Fibroblast of mammary gland (primary cell): ENCODE measurements at regions not wholly inside any gene's neighbourhood (a gene's known extent, or its start where the extent isn't known, plus 50 kb on each side); places are given as distances from the start of the nearest gene placed in this dataset.

Experiments
- DNase-seq: peaks from one replicate; pipeline ENCODE4 v3.0.0-alpha.2; 2010; ENCODE audit warnings: low read depth
- H3K4me3 ChIP-seq: 2 replicates; pipeline ENCODE4 v1.5.1; 2011; ENCODE audit warnings: low read depth, mild to moderate bottlenecking, low read length, moderate library complexity; ENCODE audit not compliant: control insufficient read depth
- TF ChIP-seq, protein P1 (sequence below): conservative IDR thresholded peaks from 2 replicates; pipeline ENCODE4 v1.5.1; 2011; ENCODE audit warnings: low read depth, low read length, inconsistent platforms; ENCODE audit not compliant: control insufficient read depth, insufficient read depth

DNA sequence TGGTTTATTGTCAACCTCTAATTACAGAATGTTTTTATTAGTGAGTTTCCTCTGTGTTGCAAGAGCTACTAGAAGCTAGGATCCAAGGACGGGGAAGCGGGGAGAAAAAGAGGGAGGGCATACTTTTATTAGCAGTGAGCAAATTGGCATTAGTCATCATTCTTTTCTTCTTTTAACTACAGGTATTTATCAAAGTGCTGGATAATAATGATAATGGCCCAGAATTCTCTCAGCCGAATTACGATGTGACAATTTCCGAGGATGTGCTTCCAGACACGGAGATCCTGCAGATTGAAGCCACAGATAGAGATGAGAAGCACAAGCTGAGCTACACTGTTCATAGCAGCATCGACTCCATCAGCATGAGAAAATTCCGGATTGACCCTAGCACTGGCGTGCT, 179.7 kb upstream of the MTNR1B start:
- no peak overlapping the region for H3K4me3 ChIP-seq
- TF ChIP-seq, protein P1, sequence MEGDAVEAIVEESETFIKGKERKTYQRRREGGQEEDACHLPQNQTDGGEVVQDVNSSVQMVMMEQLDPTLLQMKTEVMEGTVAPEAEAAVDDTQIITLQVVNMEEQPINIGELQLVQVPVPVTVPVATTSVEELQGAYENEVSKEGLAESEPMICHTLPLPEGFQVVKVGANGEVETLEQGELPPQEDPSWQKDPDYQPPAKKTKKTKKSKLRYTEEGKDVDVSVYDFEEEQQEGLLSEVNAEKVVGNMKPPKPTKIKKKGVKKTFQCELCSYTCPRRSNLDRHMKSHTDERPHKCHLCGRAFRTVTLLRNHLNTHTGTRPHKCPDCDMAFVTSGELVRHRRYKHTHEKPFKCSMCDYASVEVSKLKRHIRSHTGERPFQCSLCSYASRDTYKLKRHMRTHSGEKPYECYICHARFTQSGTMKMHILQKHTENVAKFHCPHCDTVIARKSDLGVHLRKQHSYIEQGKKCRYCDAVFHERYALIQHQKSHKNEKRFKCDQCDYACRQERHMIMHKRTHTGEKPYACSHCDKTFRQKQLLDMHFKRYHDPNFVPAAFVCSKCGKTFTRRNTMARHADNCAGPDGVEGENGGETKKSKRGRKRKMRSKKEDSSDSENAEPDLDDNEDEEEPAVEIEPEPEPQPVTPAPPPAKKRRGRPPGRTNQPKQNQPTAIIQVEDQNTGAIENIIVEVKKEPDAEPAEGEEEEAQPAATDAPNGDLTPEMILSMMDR: no peak
- no peak for DNase-seq

DNA sequence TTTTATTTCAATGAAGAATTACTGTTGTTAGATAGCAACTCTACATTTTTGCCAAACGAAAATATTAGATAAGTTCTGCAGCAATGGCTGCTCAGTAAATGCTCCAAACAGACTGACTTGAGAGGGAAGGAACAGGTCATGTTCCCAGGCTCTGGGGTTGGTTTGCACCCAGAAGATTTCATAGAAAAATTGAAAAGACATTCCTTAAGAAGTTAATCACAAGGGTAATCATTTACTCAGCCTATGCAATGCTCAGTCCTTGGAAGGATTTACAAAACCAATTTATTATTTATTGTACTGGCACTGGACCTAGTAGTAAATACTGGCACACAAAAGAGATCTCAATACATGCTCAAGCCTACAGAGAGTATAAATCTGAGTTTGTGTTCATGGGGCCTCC, 179.1 kb upstream of the MTNR1B start:
- DNase-seq: no peak
- H3K4me3 ChIP-seq: no peak overlapping the region
- TF ChIP-seq, protein P1: no peak

DNA sequence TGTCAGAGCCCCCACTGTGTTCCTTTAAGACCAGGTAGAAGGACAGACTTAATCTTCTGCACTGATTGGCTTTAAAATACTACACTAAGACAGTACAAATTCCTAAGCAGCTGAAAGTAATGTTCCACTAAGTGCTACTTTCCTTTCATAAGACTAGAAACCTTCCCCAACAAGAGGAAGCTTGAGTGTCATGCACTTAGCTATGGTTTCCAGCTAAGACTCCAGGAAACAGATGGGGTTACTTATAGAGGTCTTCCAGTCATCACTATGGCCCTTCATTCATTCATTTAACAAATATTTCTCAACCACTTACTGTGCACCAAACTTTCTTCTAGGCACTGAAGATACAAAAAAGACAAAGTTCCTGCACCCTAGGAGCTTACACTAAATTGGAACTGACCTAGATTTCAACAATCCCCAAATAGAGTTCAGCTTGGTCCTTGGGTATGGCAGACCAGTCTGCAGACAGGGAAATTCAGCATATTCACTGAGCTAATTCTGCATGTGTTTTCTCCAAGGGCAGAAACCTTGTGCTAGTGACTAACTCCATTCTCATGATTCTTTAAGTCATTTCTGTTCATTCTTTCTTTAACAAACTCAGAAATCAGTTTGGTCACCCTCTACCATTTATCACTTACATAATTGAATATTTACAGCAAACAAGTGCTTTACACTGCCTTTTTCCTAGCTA, 178.4 kb upstream of the MTNR1B start:
- TF ChIP-seq, protein P1: no peak
- no peak overlapping the region for H3K4me3 ChIP-seq
- no peak for DNase-seq

DNA sequence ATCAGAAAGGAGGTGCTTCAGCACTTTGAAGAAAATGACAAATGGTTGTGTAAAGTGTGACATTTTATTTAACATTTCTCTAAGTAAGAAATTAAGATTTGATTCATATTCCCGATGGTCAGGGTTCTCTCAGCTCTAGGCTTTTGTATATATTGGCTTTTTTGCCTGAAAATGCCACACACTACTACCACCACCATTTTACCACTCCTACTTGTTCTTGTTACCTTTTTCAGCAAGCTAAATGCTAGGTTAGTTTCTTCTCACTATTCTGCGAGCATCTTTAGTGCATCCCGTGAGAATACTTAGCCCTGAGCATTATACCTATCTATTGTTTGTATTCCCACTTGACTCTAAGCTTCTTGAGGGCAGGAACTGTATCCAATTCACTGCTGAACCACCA, 177.6 kb upstream of the MTNR1B start:
- DNase-seq: no peak
- no peak overlapping the region for H3K4me3 ChIP-seq
- TF ChIP-seq, protein P1: no peak

DNA sequence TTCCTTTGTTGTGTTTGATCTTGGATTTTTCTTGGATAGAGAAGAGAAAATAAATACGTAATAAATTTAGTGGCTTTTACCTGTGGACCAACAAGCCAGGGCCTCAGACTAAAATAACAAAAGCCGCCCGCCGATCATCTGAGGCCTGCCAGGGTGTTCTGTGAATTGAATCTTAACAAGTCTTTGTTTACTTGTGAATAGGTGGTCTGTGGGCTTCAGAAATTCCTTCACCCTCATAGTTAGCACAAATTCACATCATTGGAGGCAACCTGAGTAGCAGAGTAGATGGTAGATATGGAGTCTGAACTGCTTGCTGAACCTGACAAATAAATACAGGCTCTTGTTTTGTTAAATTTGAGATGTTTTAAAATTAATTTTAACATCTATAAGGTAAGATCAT, 176.3 kb upstream of the MTNR1B start:
- no peak for DNase-seq
- TF ChIP-seq, protein P1: no peak
- H3K4me3 ChIP-seq: no peak overlapping the region

DNA sequence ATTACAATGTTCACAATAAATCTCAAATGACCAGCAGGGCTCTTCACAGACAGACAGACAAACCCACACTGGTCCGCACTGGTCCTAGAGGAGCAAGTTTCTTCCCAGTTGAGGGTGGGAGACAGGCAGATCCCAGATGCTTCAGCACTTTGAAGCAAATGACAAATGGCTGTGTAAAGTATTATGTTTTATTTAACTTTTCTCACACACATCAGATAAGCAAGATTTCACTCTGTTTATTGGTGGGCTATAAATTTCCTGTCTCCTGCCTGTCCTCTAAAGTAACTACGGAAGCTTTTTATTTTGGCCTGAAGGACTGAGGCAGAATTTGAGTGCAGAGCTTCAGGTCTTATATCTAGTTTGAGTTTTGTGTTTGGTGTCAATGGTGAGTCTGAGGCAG, 174.7 kb upstream of the MTNR1B start:
- TF ChIP-seq, protein P1: no peak
- no peak overlapping the region for H3K4me3 ChIP-seq
- no peak for DNase-seq

DNA sequence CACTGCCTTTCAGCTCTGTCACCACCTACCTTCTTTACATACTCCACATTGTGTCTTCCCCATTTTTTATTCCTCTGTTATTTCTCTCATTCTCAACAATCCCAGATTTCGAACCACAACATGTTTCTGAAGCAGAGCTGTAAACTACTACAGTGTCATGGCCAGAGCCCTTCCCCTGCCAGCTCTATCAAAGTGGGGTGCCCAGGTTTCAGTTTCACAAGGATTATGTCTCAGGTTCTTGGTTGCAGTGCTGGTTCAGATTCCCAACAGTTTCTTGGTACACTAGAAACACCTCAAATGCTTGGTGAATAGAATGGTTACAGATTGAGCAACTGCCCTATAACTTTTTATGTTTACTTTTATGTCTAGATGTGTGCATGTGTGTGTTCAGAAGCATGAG, 172.7 kb upstream of the MTNR1B start:
- DNase-seq: no peak
- TF ChIP-seq, protein P1: no peak
- H3K4me3 ChIP-seq: no peak overlapping the region
